ENCODE measurements at regions not wholly inside any gene's neighbourhood (a gene's known extent, or its start where the extent isn't known, plus 50 kb on each side); places are given as distances from the start of the nearest gene placed in this dataset.
A peak's percentile ranks its signal among the peaks of the same experiment; 100 is the strongest.

- TF ChIP-seq ESRRG (CRISPR knock-in tag; IDR thresholded peaks at IDR 0.05) (no peak), PPARA (CRISPR knock-in tag; IDR thresholded peaks at IDR 0.05; ENCODE audit: borderline replicate concordance) (no peak), BACH2 (CRISPR knock-in tag; IDR thresholded peaks at IDR 0.05; ENCODE audit: borderline replicate concordance) (no peak), ISL1 (CRISPR knock-in tag; IDR thresholded peaks at IDR 0.05) (no peak), GLIS3 (CRISPR knock-in tag; IDR thresholded peaks at IDR 0.05) (no peak), ZC3H10 (CRISPR knock-in tag; IDR thresholded peaks at IDR 0.05) (no peak), ZFP30 (CRISPR knock-in tag; IDR thresholded peaks at IDR 0.05) (no peak)
- ATAC-seq = no peak
These were observed 50.9 kb upstream of the UBASH3B start for GRCh38 chr11:122604621-122605020.

DNA sequence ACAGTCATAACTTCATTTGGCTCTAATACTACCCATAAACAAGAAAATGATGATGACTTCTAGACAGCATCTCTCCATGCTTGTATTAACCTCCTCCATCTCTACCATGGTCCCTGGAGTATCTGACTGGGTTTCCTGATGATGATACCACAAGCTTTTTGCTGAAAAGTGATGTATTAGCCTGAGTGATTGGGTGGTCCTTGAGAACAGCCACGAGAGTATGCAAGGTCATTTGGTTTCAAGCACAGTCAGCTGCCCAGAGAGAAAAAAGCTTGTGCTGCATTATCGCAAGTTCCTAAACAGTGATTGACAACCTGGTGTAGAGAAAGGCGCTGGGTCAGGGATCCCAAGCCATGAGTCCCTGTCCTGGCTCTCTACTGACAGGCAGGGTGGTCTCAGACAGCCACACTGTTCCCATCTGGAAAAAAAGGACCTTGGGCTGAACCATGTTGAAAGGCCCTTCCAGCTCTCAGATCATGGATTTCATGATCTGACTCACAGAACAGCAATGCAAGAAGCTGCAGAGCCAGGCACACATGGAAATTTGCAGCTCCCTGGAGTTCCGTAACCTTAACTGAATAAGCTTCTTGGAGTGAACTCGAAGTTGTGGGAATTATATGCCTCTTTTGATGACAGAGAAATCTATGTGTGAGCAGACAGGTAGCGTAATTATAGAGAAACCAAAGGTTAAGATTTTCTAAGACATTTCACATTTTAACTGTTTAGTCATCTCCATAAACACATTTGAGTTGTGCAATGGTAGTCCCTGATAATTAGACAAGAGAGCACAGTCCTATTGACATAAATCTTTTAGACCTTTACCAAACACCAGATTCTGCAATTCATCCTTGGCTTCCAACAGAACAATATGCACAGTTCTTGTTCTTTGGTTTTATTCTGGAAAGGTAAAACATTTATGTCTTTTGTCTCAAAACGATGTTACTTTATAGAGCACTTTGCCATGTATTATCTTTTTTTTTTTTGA, 54.1 kb upstream of the UBASH3B start:
- peak; percentile 59 for ATAC-seq

GRCh38 chr11:122600290-122600689, 55.2 kb upstream of the UBASH3B start:
- TF ChIP-seq ZNF70 (CRISPR knock-in tag; IDR thresholded peaks at IDR 0.05) = no peak
- TF ChIP-seq CSDC2 (CRISPR knock-in tag; IDR thresholded peaks at IDR 0.05) = no peak
- TF ChIP-seq ZNF8 (CRISPR knock-in tag; IDR thresholded peaks at IDR 0.05) = no peak
- TF ChIP-seq ZFP30 (CRISPR knock-in tag; IDR thresholded peaks at IDR 0.05) = no peak
- TF ChIP-seq OSR1 (CRISPR knock-in tag; IDR thresholded peaks at IDR 0.05) = no peak
- no peak for TF ChIP-seq ZFP3 (CRISPR knock-in tag; IDR thresholded peaks at IDR 0.05)
- TF ChIP-seq RARB (CRISPR knock-in tag; IDR thresholded peaks at IDR 0.05) = no peak
- ATAC-seq = no peak

More for the DNA sequence above, 54.1 kb upstream of the UBASH3B start:
- TF ChIP-seq TSHZ2 (CRISPR knock-in tag; IDR thresholded peaks at IDR 0.05) (no peak), ZNF565 (CRISPR knock-in tag; conservative IDR thresholded peaks at IDR 0.05; ENCODE audit: low read depth) (no peak), ZC3H10 (CRISPR knock-in tag; IDR thresholded peaks at IDR 0.05) (no peak), ISL1 (CRISPR knock-in tag; IDR thresholded peaks at IDR 0.05) (0 out of 2 replicates have a peak, but pooled peaks have one; percentile 13)
- TF ChIP-seq, protein P1, sequence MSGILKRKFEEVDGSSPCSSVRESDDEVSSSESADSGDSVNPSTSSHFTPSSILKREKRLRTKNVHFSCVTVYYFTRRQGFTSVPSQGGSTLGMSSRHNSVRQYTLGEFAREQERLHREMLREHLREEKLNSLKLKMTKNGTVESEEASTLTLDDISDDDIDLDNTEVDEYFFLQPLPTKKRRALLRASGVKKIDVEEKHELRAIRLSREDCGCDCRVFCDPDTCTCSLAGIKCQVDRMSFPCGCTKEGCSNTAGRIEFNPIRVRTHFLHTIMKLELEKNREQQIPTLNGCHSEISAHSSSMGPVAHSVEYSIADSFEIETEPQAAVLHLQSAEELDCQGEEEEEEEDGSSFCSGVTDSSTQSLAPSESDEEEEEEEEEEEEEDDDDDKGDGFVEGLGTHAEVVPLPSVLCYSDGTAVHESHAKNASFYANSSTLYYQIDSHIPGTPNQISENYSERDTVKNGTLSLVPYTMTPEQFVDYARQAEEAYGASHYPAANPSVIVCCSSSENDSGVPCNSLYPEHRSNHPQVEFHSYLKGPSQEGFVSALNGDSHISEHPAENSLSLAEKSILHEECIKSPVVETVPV (CRISPR knock-in tag; IDR thresholded peaks at IDR 0.05) = no peak

GRCh38 chr11:122599434-122599833, 56.1 kb upstream of the UBASH3B start:
- TF ChIP-seq ZFP3 (CRISPR knock-in tag; IDR thresholded peaks at IDR 0.05) (no peak), CSDC2 (CRISPR knock-in tag; IDR thresholded peaks at IDR 0.05) (no peak), ISL1 (CRISPR knock-in tag; IDR thresholded peaks at IDR 0.05) (no peak), PPARA (CRISPR knock-in tag; IDR thresholded peaks at IDR 0.05; ENCODE audit: borderline replicate concordance) (no peak), BACH2 (CRISPR knock-in tag; IDR thresholded peaks at IDR 0.05; ENCODE audit: borderline replicate concordance) (no peak), TSHZ2 (CRISPR knock-in tag; IDR thresholded peaks at IDR 0.05) (no peak), PATZ1 (CRISPR knock-in tag; IDR thresholded peaks at IDR 0.05; ENCODE audit: borderline replicate concordance) (no peak), ZC3H10 (CRISPR knock-in tag; IDR thresholded peaks at IDR 0.05) (no peak), RARB (CRISPR knock-in tag; IDR thresholded peaks at IDR 0.05) (no peak), TOX (CRISPR knock-in tag; IDR thresholded peaks at IDR 0.05; ENCODE audit: borderline replicate concordance) (no peak), GLIS3 (CRISPR knock-in tag; IDR thresholded peaks at IDR 0.05) (no peak), ARNTL (CRISPR knock-in tag; IDR thresholded peaks at IDR 0.05; ENCODE audit: borderline replicate concordance, low read depth) (no peak), ZFP30 (CRISPR knock-in tag; IDR thresholded peaks at IDR 0.05) (no peak), OSR1 (CRISPR knock-in tag; IDR thresholded peaks at IDR 0.05) (no peak), TCF4 (CRISPR knock-in tag; IDR thresholded peaks at IDR 0.05; ENCODE audit: borderline replicate concordance) (no peak)
- TF ChIP-seq, protein P1 (CRISPR knock-in tag; IDR thresholded peaks at IDR 0.05) = no peak
- ATAC-seq = peak; percentile 73

Data from SK-N-SH treated with all-trans-retinoic acid at 6 μM for 48 hours (cell line).